ENCODE measurements at regions not wholly inside any gene's neighbourhood (a gene's known extent, or its start where the extent isn't known, plus 50 kb on each side); places are given as distances from the start of the nearest gene placed in this dataset.

DNA sequence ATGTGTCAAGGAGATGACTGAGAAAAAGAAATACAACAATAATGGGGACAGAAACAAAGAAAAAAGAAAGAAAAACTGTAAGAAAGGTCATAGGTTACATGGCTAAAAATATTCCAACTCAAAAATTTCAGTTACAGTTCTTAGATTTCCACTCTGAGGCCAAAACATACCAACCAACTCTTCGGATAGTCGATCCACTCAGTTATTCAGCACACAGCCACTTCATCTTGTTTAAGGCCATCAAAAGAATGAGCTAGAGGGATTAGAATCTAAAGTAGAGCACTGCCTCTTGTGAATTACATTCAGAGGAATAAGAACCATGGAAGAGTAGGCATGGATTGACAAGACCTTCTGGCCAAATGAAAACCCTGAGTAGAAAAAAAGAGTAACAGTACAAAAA, 277.0 kb downstream of the MRPL39 start:
- no peak for DNase-seq

DNA sequence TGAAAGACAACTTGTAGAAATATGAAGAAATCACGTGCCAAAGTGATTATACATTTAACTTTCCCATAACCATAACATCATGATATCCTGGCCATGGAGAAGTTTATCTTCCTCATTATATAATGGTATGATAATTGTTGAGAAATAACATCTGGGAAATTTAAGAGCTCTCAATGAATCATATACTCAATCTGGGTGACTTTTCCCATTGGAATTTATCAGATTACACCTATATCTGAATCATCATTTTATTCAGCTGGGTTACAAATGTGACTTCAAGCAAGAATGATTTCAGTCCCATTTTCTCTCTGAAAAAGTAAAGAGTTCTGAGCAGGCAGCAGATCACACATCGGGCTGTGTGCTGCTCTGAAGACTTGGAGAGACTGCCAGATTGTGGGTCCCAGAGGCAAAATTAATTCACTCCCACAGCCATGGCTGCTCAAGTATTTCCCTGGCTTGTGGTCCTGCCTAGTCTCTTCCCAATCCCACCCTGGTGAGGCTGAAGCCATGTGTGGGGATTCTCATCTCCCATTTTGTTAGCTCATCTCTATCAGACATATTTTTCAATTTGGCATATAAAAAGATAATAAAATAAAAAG, 278.0 kb downstream of the MRPL39 start:
- no peak for DNase-seq

DNA sequence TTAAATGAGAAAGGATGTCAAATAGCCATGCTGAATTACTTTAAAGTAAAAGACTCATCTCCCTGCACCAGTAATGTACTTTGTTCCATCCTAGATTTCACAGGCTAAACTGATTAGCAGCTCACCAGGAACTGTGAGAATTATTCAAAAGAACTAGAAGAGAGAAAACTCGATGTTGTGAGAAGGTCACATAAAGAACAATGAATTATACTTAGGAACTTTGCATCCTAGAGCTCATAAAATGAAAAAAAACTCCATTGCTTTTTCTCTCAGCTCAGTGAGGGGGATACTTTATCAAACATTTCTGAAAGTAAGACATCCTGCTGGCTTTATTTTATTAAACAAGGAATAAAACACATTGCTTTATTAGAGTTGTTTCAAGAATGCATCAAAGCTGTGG, 278.5 kb downstream of the MRPL39 start:
- no peak for DNase-seq

GRCh38 chr21:25326181-25326580, 281.1 kb downstream of the MRPL39 start:
- DNase-seq = no peak

GRCh38 chr21:25324666-25325065, 282.6 kb downstream of the MRPL39 start:
- no peak for DNase-seq

- no peak for DNase-seq
Measured at GRCh38 chr21:25323356-25323949, 283.8 kb downstream of the MRPL39 start.

DNA sequence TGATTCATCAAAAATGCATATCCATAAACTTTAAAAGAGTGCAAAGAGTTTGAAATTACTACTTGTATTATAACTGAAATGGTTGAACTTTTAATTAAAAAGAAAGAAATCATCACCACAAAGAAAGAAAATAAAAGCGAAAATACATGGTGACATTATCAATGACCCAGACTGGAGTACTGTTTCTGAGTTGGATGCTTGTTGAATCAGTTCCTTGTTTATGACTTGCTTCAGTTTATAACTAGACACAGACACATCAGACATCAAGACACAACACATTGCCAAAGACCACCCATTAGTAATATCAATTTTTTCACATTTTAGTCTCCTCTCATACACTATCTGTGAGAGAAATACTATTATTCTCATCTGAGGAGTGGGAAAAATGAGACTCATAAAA, 293.0 kb downstream of the MRPL39 start:
- no peak for DNase-seq

DNA sequence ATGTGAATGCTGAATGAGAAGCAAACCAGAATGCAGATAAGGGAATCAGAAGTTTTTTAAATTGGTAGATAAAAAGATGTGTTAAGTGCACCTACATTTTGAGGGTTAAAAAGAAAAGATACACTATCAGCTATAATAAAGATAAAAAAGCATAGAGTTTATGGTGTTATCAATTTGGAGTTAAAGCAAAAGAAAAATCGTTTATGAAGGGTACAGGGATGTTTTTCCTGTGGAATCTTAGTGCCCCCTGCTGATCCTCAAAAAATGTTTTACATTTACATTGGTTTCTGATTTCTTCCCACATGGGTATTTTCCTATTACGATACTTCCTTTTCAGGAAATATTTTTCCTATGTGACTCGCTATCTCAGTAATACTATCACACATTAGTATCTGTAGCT, 293.5 kb downstream of the MRPL39 start:
- DNase-seq = peak in 1 of 2 donors; percentile 15

DNA sequence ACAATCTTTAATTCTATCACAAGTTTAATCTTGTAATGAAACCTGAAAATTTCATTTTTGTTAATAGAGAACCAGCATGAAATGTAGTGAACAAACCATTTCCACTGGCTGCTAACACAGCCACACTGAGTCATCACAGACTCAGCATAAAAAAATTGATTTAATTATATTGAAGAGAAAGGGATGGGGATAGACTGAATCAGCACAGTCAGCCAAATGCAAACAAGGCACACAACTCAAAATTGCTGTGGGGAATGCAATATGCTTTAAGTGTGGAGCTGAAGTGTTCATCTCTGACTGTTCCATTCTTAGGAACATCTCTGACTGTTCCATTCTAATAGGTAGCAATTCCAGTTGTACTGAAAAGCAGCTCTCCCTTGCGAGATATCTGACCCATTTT, 299.8 kb downstream of the MRPL39 start:
- DNase-seq = no peak

DNA sequence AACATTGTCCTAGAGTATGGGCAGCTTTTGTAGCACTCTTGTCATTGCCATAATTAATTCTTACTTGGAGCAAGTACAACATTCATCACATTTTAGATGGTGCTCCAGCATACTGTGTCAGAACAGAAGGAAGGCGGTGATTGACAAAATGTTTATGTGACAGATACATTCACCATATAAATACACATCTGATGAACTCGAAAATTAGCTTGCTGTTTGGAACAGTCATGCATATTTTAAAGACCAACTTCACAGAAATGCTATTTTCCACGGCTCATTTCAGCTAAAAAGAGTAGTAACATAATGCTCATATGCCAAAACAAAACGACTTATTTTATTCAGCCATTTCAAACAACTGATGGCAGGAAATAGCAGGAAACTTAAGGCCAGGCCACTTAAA, 302.7 kb downstream of the MRPL39 start:
- DNase-seq = no peak

GRCh38 chr21:25300632-25301031, 306.6 kb downstream of the MRPL39 start:
- DNase-seq = no peak

DNA sequence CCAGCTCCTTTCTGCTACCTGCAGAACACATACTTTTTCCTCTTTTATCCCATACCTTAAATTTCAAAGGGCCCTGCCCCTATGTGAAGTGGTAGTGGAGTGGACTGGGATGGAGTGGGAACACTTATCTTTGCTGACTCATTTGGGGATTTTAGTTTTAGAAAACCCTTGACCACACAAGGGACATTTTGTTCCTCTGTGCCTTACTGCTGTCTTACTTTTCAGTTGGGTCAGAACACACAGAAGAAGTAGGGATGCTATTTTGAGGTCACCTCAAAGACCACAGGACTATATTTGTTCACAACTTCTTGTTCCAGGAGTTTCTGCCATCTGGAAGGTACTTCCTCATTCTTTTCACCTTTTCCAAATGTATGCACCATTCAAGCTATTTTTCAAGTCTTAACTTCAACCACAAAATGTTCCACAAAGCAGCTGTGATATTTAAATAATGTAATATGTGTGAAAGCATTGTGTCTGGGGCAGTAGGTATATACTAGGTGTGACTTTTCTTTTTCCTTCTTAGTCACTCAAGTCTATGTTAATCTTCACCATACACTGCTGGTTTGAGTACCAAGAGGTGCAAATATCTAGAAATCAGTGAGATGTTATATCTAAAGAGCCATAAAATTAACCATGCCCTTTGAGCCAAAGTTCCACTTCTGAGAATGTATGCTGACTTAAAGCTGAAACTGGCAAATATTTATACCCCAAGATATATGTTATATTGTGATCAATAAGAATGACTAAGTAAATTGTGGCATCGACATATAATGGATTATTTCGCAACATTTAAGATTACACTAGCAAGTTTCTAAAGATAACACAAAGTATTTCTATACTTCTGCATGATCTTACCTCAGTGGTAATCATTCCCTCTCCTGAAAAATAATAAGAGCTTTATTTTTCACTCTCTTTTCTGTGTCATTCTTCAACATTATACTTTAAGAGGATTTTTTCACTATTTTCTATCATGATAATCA, 308.5 kb downstream of the MRPL39 start:
- DNase-seq = no peak

- no peak for DNase-seq
Measured at GRCh38 chr21:25297117-25297516, 310.2 kb downstream of the MRPL39 start.

DNA sequence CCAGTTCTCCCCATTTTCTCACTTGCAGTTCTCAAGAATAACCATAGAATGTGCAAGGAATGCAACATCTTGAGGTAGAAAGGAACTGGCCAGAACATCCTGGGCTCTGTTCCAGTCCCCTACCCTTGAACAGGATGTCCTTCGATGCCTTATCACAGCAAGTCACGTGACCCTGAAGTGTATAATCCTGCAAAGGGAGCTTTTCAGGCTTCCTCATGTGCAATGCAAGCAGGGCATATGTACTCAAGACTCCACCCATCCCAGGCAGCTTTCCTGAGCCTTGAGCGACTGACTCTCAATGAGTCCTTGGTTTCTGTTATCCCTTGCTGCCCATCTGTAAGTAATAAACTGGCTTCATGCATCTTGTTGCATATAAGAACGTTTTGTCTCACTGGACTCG, 311.0 kb downstream of the MRPL39 start:
- no peak for DNase-seq

GRCh38 chr21:25292396-25292795, 314.9 kb downstream of the MRPL39 start:
- DNase-seq = no peak

DNA sequence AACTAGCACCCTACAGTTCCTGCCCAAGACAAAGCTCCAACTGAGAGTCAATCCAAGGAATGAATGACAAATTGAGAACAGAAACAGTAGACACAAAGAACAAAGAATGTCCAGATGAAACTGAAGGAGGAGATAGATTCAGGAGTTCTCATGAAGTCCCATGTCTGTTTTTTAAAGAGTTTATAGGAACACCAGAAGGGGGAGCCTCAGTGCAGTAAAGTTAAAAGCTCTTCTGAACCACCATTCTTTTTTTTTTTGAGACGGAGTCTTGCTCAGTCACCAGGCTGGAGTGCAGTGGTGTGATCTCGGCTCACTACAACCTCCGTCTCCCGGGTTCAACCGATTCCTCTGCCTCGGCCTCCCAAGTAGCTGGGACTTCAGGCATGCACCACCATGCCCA, 323.6 kb downstream of the MRPL39 start:
- no peak for DNase-seq

DNA sequence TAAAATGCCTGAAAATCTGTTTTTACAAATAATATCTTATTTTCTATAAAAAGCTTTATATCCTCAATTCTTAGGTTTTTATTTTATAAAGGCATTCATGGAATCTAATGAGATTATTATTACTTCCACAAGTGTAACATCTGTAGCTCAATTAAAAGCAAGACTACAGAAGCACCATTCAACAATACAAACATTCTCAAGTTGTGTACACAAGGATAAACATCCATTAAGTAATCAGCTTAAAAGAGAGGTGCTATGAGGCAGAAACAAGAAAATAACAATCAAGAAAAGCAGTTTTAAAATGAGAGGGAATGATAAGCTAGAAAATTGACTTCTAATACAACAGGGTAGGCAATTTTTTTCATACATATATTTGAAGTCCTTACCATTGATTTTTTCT, 326.1 kb downstream of the MRPL39 start:
- no peak for DNase-seq

DNA sequence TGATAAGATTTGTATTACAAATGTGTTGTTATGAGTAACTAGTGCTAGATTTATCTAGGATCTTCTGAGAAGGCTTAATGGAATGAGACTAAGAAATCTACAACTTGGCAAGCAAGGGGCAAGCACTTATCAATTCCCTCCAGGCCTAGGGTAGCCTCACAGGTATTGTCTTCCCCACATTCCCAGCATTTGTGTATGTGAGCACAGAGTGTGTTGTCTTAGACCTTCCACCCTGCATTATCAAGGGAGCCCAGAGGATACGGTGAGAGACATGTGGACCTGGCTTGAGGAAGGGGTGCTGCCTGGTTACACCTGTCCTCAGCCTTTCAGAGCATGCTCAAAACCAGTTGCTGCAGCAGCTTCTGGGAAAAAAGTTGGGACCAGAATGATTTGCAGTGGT, 327.2 kb downstream of the MRPL39 start:
- DNase-seq = no peak

- no peak for DNase-seq
Measured at GRCh38 chr21:25273959-25274358, 333.3 kb downstream of the MRPL39 start.

DNA sequence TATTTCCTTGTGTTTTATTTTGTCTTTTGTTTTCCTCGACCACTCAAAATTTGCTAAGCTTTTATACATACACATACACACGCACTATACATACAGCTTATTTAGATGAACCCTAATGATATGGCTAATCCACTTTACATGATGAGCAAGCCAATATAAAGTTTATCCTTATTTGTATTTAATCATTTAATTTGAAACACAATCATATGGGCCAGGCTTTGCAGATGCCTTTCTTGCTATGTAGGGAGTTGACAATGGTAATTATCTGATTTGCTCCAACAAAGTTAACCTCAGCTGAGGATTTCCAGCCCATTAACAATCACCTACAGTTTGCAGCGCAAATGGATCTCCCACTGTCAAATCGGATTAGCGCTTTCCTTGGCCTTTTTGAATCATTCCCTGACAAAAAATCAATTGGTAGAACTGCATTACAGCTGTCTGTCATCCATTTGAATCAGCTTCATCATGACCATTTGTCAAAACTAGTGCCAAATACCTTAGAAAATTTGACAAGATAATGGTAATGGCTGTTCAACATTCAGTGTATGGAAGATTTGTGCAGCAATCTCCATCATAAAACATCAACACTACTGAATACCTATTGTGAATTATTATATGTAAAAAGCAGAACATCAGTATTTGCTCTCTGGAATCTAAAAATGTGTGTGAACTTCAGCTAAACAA, 352.6 kb downstream of the MRPL39 start:
- DNase-seq = no peak

- DNase-seq = no peak
Measured at GRCh38 chr21:25246546-25246945, 360.7 kb downstream of the MRPL39 start.

DNA sequence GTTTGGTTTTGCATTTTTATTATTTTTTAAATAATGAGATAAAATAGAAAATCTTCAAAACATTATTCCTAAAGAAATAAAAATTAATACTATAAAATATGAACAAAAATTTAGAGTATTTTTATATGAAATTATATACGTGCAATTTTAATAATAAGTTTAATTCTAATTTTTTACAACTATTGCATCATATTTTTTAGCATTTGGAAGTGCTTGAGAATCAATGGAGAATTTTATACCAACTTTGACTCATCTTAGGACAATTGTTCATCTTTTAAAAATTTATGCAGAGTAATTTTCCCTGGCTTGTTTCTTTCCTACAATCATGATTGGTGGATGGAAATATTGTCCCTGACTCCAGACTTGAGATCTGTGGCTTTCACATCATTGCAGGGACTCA, 362.5 kb downstream of the MRPL39 start:
- no peak for DNase-seq

All from right lung (tissue), 2 donors.